ENCODE measurements at regions not wholly inside any gene's neighbourhood (a gene's known extent, or its start where the extent isn't known, plus 50 kb on each side); places are given as distances from the start of the nearest gene placed in this dataset.

DNA sequence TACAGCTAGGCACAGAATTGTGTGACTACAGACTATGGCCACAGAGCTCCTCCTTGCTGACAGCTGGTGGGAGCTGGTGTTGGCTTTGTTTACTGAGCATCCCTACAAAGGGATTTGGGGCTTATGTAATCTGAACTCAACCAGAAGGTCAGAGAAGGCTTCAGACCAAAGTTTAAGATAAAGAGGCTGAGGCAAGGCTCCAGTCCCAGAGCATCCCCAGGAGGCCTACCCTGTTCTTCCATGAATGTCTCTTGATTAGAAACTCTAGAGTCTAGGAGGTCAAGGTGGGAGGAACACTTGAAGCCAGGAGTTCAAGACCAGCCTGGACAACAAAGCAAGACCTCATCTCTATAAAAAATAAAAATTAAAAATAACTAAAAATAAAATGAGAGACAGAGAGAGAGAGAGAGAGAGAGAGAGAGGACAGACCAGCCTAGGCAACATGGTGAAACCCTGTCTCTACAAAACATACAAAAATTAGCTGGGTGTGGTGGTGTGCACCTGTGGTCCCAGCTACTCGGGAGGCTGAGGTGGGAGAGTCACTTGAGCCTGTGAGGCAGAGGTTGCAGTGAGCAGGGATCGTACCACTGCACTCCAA lies 125.5 kb upstream of the SERPIND1 start:
- Histone ChIP-seq H4K20me1 (ENCODE audit: control insufficient read depth, insufficient read depth, low read length, poor library complexity, severe bottlenecking) (no peaks in the 10 kb centered on the region), H3K4me1 (ENCODE audit: control insufficient read depth in 2 of 2, insufficient read depth in 2 of 2, low read length in 2 of 2) (no peaks in the 10 kb centered on the region), H3K9me3 (ENCODE audit: control extremely low read depth in 1 of 3, control insufficient read depth in 2 of 3, insufficient read depth in 1 of 3, low read length in 2 of 3) (no peaks in the 10 kb centered on the region), H3K4me3 (ENCODE audit: control extremely low read depth in 1 of 5, extremely low read depth in 1 of 5, insufficient read depth in 1 of 5, low read depth in 2 of 5, low read length in 4 of 5) (no peak overlapping the region), H3K79me2 (ENCODE audit: control insufficient read depth, insufficient read depth, low read length) (no peaks in the 10 kb centered on the region), H3K27me3 (replicated peaks in 1 of 4; ENCODE audit: control extremely low read depth in 1 of 4, control insufficient read depth in 3 of 4, insufficient read depth in 4 of 4, low read length in 3 of 4) (peaks cover 0 to 3% (median 0%) of the 10 kb centered on the region in 4 experiments), H2AFZ (ENCODE audit: insufficient read depth, low read depth, low read length, poor library complexity, severe bottlenecking) (no peak overlapping the region), H3K4me2 (replicated peaks; ENCODE audit: low read depth, low read length, poor library complexity, severe bottlenecking) (no peak overlapping the region), H3K36me3 (replicated peaks in 1 of 2; ENCODE audit: control extremely low read depth in 1 of 2, control insufficient read depth in 1 of 2, extremely low read depth in 1 of 2, insufficient read depth in 2 of 2, low read length in 1 of 2) (no peaks in the 10 kb centered on the region), H3K9ac (ENCODE audit: low read length) (no peak overlapping the region), H3K27ac (ENCODE audit: low read length in 2 of 2) (no peak overlapping the region)
- H3K4me1 Mint-ChIP-seq: no peaks in the 10 kb centered on the region
- CTCF ChIA-PET: no interaction called here
- no peak overlapping the region for H3K27ac Mint-ChIP-seq
- ATAC-seq (ENCODE audit: low read depth) (no peak), DNase-seq (no peak)
- no peak for TF ChIP-seq EZH2 (IDR thresholded peaks at IDR 0.05; ENCODE audit: borderline replicate concordance, insufficient read depth, low read depth, low read length, poor library complexity, severe bottlenecking)
- TF ChIP-seq, protein P1, sequence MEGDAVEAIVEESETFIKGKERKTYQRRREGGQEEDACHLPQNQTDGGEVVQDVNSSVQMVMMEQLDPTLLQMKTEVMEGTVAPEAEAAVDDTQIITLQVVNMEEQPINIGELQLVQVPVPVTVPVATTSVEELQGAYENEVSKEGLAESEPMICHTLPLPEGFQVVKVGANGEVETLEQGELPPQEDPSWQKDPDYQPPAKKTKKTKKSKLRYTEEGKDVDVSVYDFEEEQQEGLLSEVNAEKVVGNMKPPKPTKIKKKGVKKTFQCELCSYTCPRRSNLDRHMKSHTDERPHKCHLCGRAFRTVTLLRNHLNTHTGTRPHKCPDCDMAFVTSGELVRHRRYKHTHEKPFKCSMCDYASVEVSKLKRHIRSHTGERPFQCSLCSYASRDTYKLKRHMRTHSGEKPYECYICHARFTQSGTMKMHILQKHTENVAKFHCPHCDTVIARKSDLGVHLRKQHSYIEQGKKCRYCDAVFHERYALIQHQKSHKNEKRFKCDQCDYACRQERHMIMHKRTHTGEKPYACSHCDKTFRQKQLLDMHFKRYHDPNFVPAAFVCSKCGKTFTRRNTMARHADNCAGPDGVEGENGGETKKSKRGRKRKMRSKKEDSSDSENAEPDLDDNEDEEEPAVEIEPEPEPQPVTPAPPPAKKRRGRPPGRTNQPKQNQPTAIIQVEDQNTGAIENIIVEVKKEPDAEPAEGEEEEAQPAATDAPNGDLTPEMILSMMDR (IDR thresholded peaks at IDR 0.05): no peak
- intact Hi-C loops (cut with micrococcal nuclease): no loop called here
- POLR2A ChIA-PET: no interaction called here
- H3K27me3 Mint-ChIP-seq: peaks cover 4% of the 10 kb centered on the region
- no peaks in the 10 kb centered on the region for H3K9me3 Mint-ChIP-seq (ENCODE audit: insufficient read depth)
- no peak overlapping the region for H3K4me3 Mint-ChIP-seq
- WGBS (ENCODE audit: insufficient coverage): 74% methylated on average over 2 of the region's 2 CpGs

DNA sequence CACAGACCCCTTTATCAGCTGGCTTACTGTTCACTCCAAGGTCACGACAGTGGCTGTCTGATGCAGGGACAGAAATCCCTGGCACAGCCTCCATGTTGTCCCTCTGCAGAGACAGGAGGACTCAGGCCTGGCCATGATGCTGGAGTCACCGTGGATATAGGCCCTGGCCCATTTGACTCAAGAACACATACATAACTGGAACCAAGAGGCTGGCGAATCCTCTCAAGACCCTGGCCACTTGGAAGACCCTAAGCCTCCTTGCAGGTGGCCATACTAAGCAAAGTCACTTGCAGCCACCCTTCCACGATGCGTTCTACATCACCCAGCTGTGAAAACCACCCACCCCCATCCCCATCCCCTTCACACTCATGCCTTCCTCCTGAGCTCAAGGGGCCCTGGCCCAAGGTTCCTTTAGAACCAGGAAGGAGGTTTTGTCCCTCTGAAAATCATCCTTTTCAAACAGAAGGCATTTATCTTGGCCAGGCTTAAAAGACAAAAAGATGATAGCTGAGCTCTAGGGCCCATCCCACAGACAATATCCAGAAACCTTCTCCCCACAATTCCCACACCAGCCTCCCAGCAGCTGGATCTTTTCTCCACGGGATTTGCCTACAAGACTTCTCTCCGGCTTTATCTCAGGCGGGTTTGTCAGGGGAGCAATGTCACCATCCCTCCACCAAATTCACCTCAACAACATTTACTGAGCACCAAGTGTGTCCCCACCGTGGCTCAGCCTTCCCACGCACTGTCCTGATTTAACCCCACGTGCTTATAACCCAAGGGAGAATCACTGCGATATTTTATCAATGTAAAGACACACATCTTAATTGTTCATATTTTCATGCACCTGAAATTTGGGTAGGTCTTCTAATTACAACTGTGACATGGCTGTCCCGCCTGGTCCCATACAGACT lies 123.4 kb upstream of the SERPIND1 start:
- Histone ChIP-seq H3K27ac (ENCODE audit: low read length in 2 of 2) (no peak overlapping the region), H3K4me2 (replicated peaks; ENCODE audit: low read depth, low read length, poor library complexity, severe bottlenecking) (no peak overlapping the region), H3K4me3 (ENCODE audit: control extremely low read depth in 1 of 5, extremely low read depth in 1 of 5, insufficient read depth in 1 of 5, low read depth in 2 of 5, low read length in 4 of 5) (no peak overlapping the region), H3K4me1 (ENCODE audit: control insufficient read depth in 2 of 2, insufficient read depth in 2 of 2, low read length in 2 of 2) (no peaks in the 10 kb centered on the region), H3K9me3 (ENCODE audit: control extremely low read depth in 1 of 3, control insufficient read depth in 2 of 3, insufficient read depth in 1 of 3, low read length in 2 of 3) (no peaks in the 10 kb centered on the region), H2AFZ (ENCODE audit: insufficient read depth, low read depth, low read length, poor library complexity, severe bottlenecking) (no peak overlapping the region), H3K36me3 (replicated peaks in 1 of 2; ENCODE audit: control extremely low read depth in 1 of 2, control insufficient read depth in 1 of 2, extremely low read depth in 1 of 2, insufficient read depth in 2 of 2, low read length in 1 of 2) (no peaks in the 10 kb centered on the region), H3K79me2 (ENCODE audit: control insufficient read depth, insufficient read depth, low read length) (no peaks in the 10 kb centered on the region), H3K9ac (ENCODE audit: low read length) (no peak overlapping the region), H3K27me3 (replicated peaks in 1 of 4; ENCODE audit: control extremely low read depth in 1 of 4, control insufficient read depth in 3 of 4, insufficient read depth in 4 of 4, low read length in 3 of 4) (peaks cover 0 to 3% (median 0%) of the 10 kb centered on the region in 4 experiments), H4K20me1 (ENCODE audit: control insufficient read depth, insufficient read depth, low read length, poor library complexity, severe bottlenecking) (no peaks in the 10 kb centered on the region)
- CTCF ChIA-PET: no interaction called here
- no peak for TF ChIP-seq EZH2 (IDR thresholded peaks at IDR 0.05; ENCODE audit: borderline replicate concordance, insufficient read depth, low read depth, low read length, poor library complexity, severe bottlenecking)
- TF ChIP-seq, protein P1 (IDR thresholded peaks at IDR 0.05): no peak
- 91% methylated on average over 12 of the region's 13 CpGs for WGBS (ENCODE audit: insufficient coverage)
- H3K27ac Mint-ChIP-seq: no peak overlapping the region
- POLR2A ChIA-PET: no interaction called here
- H3K4me1 Mint-ChIP-seq: no peaks in the 10 kb centered on the region
- DNase-seq (no peak), ATAC-seq (ENCODE audit: low read depth) (no peak)
- intact Hi-C loops (cut with micrococcal nuclease): no loop called here
- H3K4me3 Mint-ChIP-seq: no peak overlapping the region
- H3K9me3 Mint-ChIP-seq (ENCODE audit: insufficient read depth): no peaks in the 10 kb centered on the region
- H3K27me3 Mint-ChIP-seq: peaks cover 4% of the 10 kb centered on the region

All from B cell (primary cell).